ENCODE measurements at regions not wholly inside any gene's neighbourhood (a gene's known extent, or its start where the extent isn't known, plus 50 kb on each side); places are given as distances from the start of the nearest gene placed in this dataset.

DNA sequence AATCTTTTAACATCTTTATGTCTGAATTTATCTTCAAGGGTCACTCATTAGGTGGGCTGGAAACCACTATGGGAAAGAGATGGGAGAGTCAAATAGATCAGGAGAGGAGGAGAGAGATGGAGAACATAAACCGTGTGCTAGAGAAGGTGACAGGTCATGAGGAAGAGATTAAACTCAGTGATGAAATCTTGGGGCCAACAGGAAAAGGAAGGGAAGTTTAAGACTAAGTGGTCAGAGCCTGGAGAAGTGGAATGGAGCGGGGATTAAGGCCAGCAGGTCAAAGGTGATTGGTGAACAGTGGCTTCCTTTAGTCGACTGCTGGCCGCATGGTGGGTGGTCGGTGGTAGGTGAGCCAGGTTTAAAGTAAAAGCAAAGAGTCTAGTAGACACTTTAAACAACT, 169.3 kb upstream of the IVNS1ABP start:
- no peak overlapping the region for H3K4me3 ChIP-seq (ENCODE audit: low read depth, low read length)
- no peak for DNase-seq (ENCODE audit: low read depth)
- TF ChIP-seq, protein P1, sequence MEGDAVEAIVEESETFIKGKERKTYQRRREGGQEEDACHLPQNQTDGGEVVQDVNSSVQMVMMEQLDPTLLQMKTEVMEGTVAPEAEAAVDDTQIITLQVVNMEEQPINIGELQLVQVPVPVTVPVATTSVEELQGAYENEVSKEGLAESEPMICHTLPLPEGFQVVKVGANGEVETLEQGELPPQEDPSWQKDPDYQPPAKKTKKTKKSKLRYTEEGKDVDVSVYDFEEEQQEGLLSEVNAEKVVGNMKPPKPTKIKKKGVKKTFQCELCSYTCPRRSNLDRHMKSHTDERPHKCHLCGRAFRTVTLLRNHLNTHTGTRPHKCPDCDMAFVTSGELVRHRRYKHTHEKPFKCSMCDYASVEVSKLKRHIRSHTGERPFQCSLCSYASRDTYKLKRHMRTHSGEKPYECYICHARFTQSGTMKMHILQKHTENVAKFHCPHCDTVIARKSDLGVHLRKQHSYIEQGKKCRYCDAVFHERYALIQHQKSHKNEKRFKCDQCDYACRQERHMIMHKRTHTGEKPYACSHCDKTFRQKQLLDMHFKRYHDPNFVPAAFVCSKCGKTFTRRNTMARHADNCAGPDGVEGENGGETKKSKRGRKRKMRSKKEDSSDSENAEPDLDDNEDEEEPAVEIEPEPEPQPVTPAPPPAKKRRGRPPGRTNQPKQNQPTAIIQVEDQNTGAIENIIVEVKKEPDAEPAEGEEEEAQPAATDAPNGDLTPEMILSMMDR (IDR thresholded peaks at IDR 0.05; ENCODE audit: control insufficient read depth, extremely low read depth, insufficient read depth) = no peak

GRCh38 chr1:185483664-185484450, 166.8 kb upstream of the IVNS1ABP start:
- no peak for DNase-seq (ENCODE audit: low read depth)
- TF ChIP-seq, protein P1 (IDR thresholded peaks at IDR 0.05; ENCODE audit: control insufficient read depth, extremely low read depth, insufficient read depth) = no peak
- no peak overlapping the region for H3K4me3 ChIP-seq (ENCODE audit: low read depth, low read length)

GRCh38 chr1:185483217-185483616, 166.2 kb upstream of the IVNS1ABP start:
- TF ChIP-seq, protein P1 (IDR thresholded peaks at IDR 0.05; ENCODE audit: control insufficient read depth, extremely low read depth, insufficient read depth) = no peak

DNA sequence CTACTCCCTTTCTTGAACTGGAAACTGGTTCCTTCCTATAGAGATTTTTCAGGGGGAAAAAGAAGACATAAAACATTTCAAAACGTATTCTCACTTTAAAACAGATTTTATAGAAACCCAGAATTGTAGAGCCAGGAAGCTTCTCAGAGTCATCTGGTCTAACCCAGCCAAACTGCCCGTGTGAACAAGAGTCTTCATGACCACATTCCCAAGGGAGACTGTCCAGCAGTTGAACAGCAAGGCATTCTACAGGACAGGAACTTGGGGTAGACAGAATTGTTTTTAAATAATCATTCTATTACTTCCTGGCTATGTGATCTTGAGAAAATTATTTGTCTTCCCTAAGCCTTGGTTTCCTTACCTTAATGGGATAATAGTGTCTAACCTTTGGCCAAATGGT, 163.5 kb upstream of the IVNS1ABP start:
- no peak for DNase-seq (ENCODE audit: low read depth)
- no peak overlapping the region for H3K4me3 ChIP-seq (ENCODE audit: low read depth, low read length)
- TF ChIP-seq, protein P1 (IDR thresholded peaks at IDR 0.05; ENCODE audit: control insufficient read depth, extremely low read depth, insufficient read depth) = no peak

More at GRCh38 chr1:185483217-185483616, 166.2 kb upstream of the IVNS1ABP start:
- no peak overlapping the region for H3K4me3 ChIP-seq (ENCODE audit: low read depth, low read length)
- no peak for DNase-seq (ENCODE audit: low read depth)

DNA sequence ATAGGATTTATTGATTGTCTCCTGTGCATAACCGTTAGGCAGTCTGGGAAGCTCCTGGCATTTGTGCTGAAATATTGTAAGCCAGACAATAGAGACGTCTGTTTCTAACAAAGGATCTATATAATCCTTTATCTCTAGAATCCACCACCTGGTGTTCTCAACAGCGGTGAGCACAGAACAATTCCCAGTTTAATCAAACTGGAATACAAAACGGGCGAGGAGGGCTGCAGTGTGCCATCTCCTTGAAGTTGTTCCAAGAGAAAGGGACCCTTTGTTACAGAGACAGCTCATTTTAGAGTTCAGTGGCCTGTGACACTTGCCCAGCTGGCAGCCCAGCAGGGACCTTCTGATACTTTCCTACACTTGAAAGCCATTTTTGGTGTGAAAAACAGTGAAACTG, 162.8 kb upstream of the IVNS1ABP start:
- DNase-seq (ENCODE audit: low read depth) = no peak
- H3K4me3 ChIP-seq (ENCODE audit: low read depth, low read length) = no peak overlapping the region
- TF ChIP-seq, protein P1 (IDR thresholded peaks at IDR 0.05; ENCODE audit: control insufficient read depth, extremely low read depth, insufficient read depth) = no peak

DNA sequence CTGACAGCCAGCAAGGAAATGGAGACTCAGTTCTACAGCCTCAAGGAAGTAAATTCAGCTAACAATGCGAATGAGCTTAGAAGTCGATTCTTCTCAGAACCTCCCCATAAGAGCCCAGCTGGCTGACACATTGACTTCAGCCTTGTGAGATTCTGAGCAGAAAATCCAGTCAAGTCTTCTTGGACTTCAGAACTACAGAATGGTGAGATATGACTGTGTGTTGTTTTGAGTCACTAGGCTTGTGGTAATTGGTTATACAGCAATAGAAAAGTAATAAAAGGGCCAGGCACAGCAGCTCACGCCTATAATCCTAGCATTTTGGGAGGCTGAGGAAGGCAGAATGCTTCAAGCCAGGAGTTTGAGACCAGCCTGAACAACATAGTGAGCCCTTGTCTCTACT, 161.8 kb upstream of the IVNS1ABP start:
- no peak for DNase-seq (ENCODE audit: low read depth)
- H3K4me3 ChIP-seq (ENCODE audit: low read depth, low read length) = no peak overlapping the region
- TF ChIP-seq, protein P1 (IDR thresholded peaks at IDR 0.05; ENCODE audit: control insufficient read depth, extremely low read depth, insufficient read depth) = no peak
